Peyer's patch (tissue), 4 donors: ENCODE measurements at regions not wholly inside any gene's neighbourhood (a gene's known extent, or its start where the extent isn't known, plus 50 kb on each side); places are given as distances from the start of the nearest gene placed in this dataset.

Source experiments
- POLR2A ChIP-seq, 2 donors: fragments of 450-650 bp; IDR thresholded peaks; one replicate each; pipeline ENCODE4 v1.5.1; 2017; ENCODE audit warnings: antibody characterized with exemption in 2 of 2, mild to moderate bottlenecking in 2 of 2, moderate library complexity in 2 of 2
- TF ChIP-seq, protein P1 (sequence below), 6 experiments: fragments of 450-650 bp in 4 of 6; fragments of 200-600 bp in 2 of 6; sonication (generic) in 1 of 6; IDR thresholded peaks; one replicate each; pipeline ENCODE4 v1.5.1; 2017 to 2019; ENCODE audit warnings: antibody characterized with exemption in 6 of 6, mild to moderate bottlenecking in 3 of 6, moderate library complexity in 1 of 6

DNA sequence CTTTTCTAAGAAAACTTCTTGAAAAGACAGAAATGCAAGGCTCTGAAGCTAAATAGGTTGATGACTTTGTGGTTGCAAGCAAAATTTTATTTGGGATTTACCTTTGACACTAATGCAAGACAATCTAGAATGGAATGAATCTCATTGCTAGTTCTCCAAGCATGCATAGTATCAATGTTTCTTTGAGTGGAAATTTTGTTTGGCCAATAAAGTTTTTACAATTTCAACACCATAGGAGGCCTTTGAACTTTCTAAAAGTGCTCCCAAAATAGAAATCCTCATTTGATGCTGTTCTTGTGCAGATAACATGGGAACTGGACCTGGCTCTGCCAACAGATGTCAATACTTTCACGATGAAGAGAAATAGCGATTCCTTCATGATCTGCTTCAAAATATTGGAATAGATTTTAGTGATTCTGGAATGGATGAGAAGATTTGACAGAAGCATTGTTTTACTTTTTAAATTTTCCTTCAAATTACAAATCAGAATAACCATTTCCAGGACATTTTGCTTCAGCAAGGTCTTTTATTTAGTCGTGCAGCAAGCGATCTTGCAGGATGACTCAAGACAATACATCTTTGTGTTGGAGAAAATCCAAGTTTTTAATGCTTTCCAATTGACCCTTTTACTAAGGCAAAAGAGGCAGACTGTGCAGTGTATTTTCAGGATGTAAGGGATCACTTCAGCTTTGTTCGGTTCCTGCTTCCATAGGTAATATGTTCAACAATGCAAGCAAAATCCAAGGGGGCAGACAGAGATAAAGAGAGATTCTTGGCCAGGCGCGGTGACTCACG lies 51.7 kb upstream of the OTUD4 start:
- TF ChIP-seq, protein P1, sequence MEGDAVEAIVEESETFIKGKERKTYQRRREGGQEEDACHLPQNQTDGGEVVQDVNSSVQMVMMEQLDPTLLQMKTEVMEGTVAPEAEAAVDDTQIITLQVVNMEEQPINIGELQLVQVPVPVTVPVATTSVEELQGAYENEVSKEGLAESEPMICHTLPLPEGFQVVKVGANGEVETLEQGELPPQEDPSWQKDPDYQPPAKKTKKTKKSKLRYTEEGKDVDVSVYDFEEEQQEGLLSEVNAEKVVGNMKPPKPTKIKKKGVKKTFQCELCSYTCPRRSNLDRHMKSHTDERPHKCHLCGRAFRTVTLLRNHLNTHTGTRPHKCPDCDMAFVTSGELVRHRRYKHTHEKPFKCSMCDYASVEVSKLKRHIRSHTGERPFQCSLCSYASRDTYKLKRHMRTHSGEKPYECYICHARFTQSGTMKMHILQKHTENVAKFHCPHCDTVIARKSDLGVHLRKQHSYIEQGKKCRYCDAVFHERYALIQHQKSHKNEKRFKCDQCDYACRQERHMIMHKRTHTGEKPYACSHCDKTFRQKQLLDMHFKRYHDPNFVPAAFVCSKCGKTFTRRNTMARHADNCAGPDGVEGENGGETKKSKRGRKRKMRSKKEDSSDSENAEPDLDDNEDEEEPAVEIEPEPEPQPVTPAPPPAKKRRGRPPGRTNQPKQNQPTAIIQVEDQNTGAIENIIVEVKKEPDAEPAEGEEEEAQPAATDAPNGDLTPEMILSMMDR (IDR thresholded peaks at IDR 0.05) = no peak
- TF ChIP-seq POLR2A (IDR thresholded peaks at IDR 0.05) = no peak
